PC-3 (cell line): ENCODE measurements at regions not wholly inside any gene's neighbourhood (a gene's known extent, or its start where the extent isn't known, plus 50 kb on each side); places are given as distances from the start of the nearest gene placed in this dataset.

Experiments used
- ATAC-seq: fragments of 200-7000 bp; cut with Tn5 transposase; 2 replicates; pipeline ENCODE4 v1.9.1; 2020; ENCODE audit warnings: mild to moderate bottlenecking, moderate library complexity
- BruUV-seq: library from RNA; stranded (reverse); fragments of 400-500 nt; replicated peaks from 2 replicates; lab custom pipeline; 2021; lab: Mats Ljungman, UMichigan
- CTCF ChIA-PET: fragments of 300-600 bp; sonication (Branson Sonifier 250); formaldehyde crosslinking; loops from one replicate; lab custom pipeline; 2022; ENCODE audit warnings: antibody characterized with exemption; lab: Charles Lee
- POLR2A ChIA-PET: fragments of 300-600 bp; sonication (Branson Sonifier 250); formaldehyde crosslinking; loops from one replicate; lab custom pipeline; 2022; ENCODE audit warnings: antibody characterized with exemption; ENCODE audit not compliant: unreplicated experiment; lab: Charles Lee
- DNase-seq: peaks from one replicate; pipeline ENCODE4 v3.0.0-alpha.2; 2015
- H2AFZ ChIP-seq: fragments of 300-600 bp; sonication (generic); 2 replicates; pipeline ENCODE4 v1.6.0; 2016; ENCODE audit warnings: antibody characterized with exemption, low read length
- H3F3A ChIP-seq: fragments of 300-600 bp; sonication (generic); one replicate; pipeline ENCODE4 v1.6.0; 2017; ENCODE audit warnings: antibody characterized with exemption, low read length, control low read depth, mild to moderate bottlenecking; ENCODE audit not compliant: unreplicated experiment
- H3K27ac ChIP-seq: fragments of 300-600 bp; sonication (generic); 2 replicates; pipeline ENCODE4 v1.5.1; 2016; ENCODE audit warnings: mild to moderate bottlenecking, low read length
- H3K27me3 ChIP-seq: fragments of 300-600 bp; sonication (generic); 2 replicates; pipeline ENCODE4 v1.6.1; 2016; ENCODE audit warnings: low read length, mixed read lengths
- H3K36me3 ChIP-seq: fragments of 300-600 bp; sonication (generic); 2 replicates; pipeline ENCODE4 v1.6.1; 2016; ENCODE audit warnings: low read depth, mixed run types, low read length, mixed read lengths
- H3K4me1 ChIP-seq: fragments of 300-600 bp; sonication (generic); 2 replicates; pipeline ENCODE4 v1.5.1; 2016; ENCODE audit warnings: low read length; ENCODE audit not compliant: insufficient read depth
- H3K4me2 ChIP-seq: fragments of 300-600 bp; sonication (generic); 2 replicates; pipeline ENCODE4 v1.6.0; 2016; ENCODE audit warnings: low read length
- H3K4me3 ChIP-seq: fragments of 300-600 bp; sonication (generic); 2 replicates; pipeline ENCODE4 v1.5.1; 2016; ENCODE audit warnings: mild to moderate bottlenecking, low read length, mixed read lengths
- H3K79me2 ChIP-seq: fragments of 300-600 bp; sonication (generic); 2 replicates; pipeline ENCODE4 v1.6.1; 2017; ENCODE audit warnings: low read length, mixed read lengths
- H3K9ac ChIP-seq: fragments of 300-600 bp; sonication (generic); 2 replicates; pipeline ENCODE4 v1.6.0; 2016; ENCODE audit warnings: mild to moderate bottlenecking, low read length
- H3K9me2 ChIP-seq: fragments of 300-600 bp; sonication (generic); replicated peaks from 2 replicates; pipeline ENCODE4 v1.6.1; 2016; ENCODE audit warnings: mixed run types, low read length, mixed read lengths
- H3K9me3 ChIP-seq: fragments of 300-600 bp; sonication (generic); 2 replicates; pipeline ENCODE4 v1.6.1; 2016; ENCODE audit warnings: low read length, mixed read lengths
- H4K20me1 ChIP-seq: fragments of 300-600 bp; sonication (generic); 2 replicates; pipeline ENCODE4 v1.6.1; 2016; ENCODE audit warnings: low read length, mixed read lengths
- EZH2 ChIP-seq: fragments of 300-600 bp; sonication (generic); IDR thresholded peaks from one replicate; pipeline ENCODE4 v1.6.1; 2017; ENCODE audit warnings: antibody characterized with exemption, mild to moderate bottlenecking, low read length; ENCODE audit not compliant: unreplicated experiment
- EZH2phosphoT487 ChIP-seq: fragments of 300-600 bp; sonication (generic); IDR thresholded peaks from 2 replicates; pipeline ENCODE4 v1.6.1; 2018; ENCODE audit warnings: mild to moderate bottlenecking, antibody characterized with exemption, low read length, borderline replicate concordance
- intact Hi-C: fragments of 100-400 bp; cut with micrococcal nuclease; formaldehyde crosslinking; loops from 2 replicates; pipeline ENCODE4 v1.9.0; 2023
- TF ChIP-seq, protein P1 (sequence below): fragments of 300-600 bp; sonication (generic); conservative IDR thresholded peaks from 2 replicates; pipeline ENCODE4 v1.5.1; 2017; ENCODE audit warnings: antibody characterized with exemption, low read depth, mild to moderate bottlenecking, low read length

DNA sequence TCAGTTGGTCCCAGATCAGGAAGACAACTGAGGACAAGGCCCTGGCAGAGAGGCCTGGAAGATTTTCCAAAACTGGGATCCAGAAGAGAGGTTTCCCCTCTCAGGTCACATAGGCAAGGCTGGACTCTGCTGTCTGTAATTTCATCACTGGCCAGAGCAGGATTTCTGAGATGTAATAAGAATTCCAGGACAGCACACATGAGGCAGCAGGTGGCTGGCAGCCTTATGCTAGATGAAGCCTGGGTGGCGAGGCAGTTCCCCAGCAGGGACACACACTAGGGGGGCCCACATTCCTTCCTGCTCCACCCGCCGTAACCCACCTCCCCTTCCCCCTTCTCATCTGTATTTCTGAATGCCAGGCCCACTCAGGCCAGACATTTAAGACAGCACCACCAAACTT lies 98.6 kb downstream of the HNRNPLL start:
- no peaks in the 10 kb centered on the region for H3K9me2 ChIP-seq
- H4K20me1 ChIP-seq, result no peaks in the 10 kb centered on the region
- DNase-seq (no peak), ATAC-seq (no peak)
- no peak overlapping the region for H3K4me2 ChIP-seq
- intact Hi-C loops, result loop anchor here (10.0 kb wide), 1 partner anchor 189 kb away; no protein-coding TSS in a partner anchor
- H2AFZ ChIP-seq, result no peak overlapping the region
- no peaks in the 10 kb centered on the region for H3K36me3 ChIP-seq
- no peak for TF ChIP-seq EZH2phosphoT487
- TF ChIP-seq, protein P1, sequence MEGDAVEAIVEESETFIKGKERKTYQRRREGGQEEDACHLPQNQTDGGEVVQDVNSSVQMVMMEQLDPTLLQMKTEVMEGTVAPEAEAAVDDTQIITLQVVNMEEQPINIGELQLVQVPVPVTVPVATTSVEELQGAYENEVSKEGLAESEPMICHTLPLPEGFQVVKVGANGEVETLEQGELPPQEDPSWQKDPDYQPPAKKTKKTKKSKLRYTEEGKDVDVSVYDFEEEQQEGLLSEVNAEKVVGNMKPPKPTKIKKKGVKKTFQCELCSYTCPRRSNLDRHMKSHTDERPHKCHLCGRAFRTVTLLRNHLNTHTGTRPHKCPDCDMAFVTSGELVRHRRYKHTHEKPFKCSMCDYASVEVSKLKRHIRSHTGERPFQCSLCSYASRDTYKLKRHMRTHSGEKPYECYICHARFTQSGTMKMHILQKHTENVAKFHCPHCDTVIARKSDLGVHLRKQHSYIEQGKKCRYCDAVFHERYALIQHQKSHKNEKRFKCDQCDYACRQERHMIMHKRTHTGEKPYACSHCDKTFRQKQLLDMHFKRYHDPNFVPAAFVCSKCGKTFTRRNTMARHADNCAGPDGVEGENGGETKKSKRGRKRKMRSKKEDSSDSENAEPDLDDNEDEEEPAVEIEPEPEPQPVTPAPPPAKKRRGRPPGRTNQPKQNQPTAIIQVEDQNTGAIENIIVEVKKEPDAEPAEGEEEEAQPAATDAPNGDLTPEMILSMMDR, result no peak
- no peak for TF ChIP-seq EZH2
- H3K9ac ChIP-seq, result no peak overlapping the region
- peaks cover 5% of the 10 kb centered on the region; the same call in 1 of the 2 replicates for H3K4me1 ChIP-seq
- ChIA-PET POLR2A (no interaction called here), CTCF (no interaction called here)
- no peak overlapping the region for H3K27ac ChIP-seq
- BruUV-seq, result no TSS peak
- no peaks in the 10 kb centered on the region for H3K79me2 ChIP-seq
- no peak overlapping the region for H3K4me3 ChIP-seq
- H3F3A ChIP-seq, result no peaks in the 10 kb centered on the region
- no peaks in the 10 kb centered on the region for H3K27me3 ChIP-seq
- H3K9me3 ChIP-seq, result no peaks in the 10 kb centered on the region

DNA sequence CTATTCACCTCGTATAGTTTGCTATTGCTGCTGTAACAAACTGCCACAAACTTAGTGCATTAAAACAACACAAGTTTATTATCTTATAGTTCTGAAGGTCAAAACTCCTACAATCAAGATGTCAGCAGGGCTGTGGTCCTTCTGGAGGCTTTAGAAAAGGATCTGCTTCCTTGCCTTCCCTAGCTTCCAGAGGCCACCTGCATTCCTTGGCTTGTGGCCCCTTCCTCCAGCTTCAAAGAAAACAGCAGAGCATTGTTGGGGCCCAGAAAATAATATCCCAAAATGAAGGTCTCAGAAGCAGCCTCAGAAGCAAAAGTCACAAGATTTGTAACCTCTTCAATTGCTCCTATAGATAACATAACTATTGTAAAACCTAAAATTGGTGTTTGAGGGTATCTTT lies 100.6 kb downstream of the HNRNPLL start:
- Histone ChIP-seq H3K4me2 (no peak overlapping the region), H4K20me1 (no peaks in the 10 kb centered on the region), H3K27me3 (no peaks in the 10 kb centered on the region), H3K79me2 (no peaks in the 10 kb centered on the region), H3K27ac (no peak overlapping the region), H3K9ac (no peak overlapping the region), H3F3A (no peaks in the 10 kb centered on the region), H3K9me3 (no peaks in the 10 kb centered on the region), H3K4me3 (no peak overlapping the region), H3K4me1 (no peaks in the 10 kb centered on the region), H2AFZ (no peak overlapping the region), H3K9me2 (no peaks in the 10 kb centered on the region), H3K36me3 (no peaks in the 10 kb centered on the region)
- BruUV-seq, result no TSS peak
- DNase-seq (no peak), ATAC-seq (no peak)
- TF ChIP-seq, protein P1, result no peak
- TF ChIP-seq EZH2phosphoT487 (no peak), EZH2 (no peak)
- intact Hi-C loops, result loop anchor here (10.0 kb wide), 1 partner anchor 187 kb away; no protein-coding TSS in a partner anchor
- ChIA-PET POLR2A (no interaction called here), CTCF (no interaction called here)

DNA sequence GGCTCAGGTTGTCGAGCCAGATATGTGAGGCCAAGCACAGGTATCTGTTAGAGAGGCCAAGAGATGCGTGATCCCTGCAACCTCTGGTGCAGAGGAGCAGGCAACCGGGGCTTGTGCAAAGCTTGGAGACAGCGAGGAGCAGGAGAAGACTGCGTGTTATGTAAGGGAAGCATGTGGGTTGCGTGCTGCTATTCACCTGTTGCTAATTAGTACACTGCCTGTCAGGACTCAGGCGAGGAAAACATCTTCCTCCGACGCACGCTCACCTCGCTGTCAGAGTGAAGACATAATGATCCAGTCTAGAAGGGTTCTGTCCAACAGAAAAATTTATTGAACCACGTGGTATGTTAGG lies 102.5 kb downstream of the HNRNPLL start:
- H3K79me2 ChIP-seq, result no peaks in the 10 kb centered on the region
- no peak overlapping the region for H3K4me2 ChIP-seq
- BruUV-seq, result no TSS peak
- no peak for DNase-seq
- H3K36me3 ChIP-seq, result no peaks in the 10 kb centered on the region
- no peaks in the 10 kb centered on the region for H3K9me3 ChIP-seq
- no peaks in the 10 kb centered on the region for H3K4me1 ChIP-seq
- H2AFZ ChIP-seq, result no peak overlapping the region
- no peak overlapping the region for H3K4me3 ChIP-seq
- no peaks in the 10 kb centered on the region for H3F3A ChIP-seq
- H3K9me2 ChIP-seq, result no peaks in the 10 kb centered on the region
- H3K9ac ChIP-seq, result no peak overlapping the region
- no peaks in the 10 kb centered on the region for H4K20me1 ChIP-seq
- ChIA-PET CTCF (no interaction called here), POLR2A (no interaction called here)
- no peak for TF ChIP-seq EZH2phosphoT487
- TF ChIP-seq, protein P1, result no peak
- no peak for TF ChIP-seq EZH2
- intact Hi-C loops, result loop anchor here (10.0 kb wide), 1 partner anchor 185 kb away; no protein-coding TSS in a partner anchor
- no peak overlapping the region for H3K27ac ChIP-seq
- H3K27me3 ChIP-seq, result no peaks in the 10 kb centered on the region
- ATAC-seq, result no peak
